Peyer's patch (tissue), 4 donors: ENCODE measurements at regions not wholly inside any gene's neighbourhood (a gene's known extent, or its start where the extent isn't known, plus 50 kb on each side); places are given as distances from the start of the nearest gene placed in this dataset.

Source experiments
- DNase-seq, 3 donors: peaks; one replicate each; pipeline ENCODE4 v3.0.0-alpha.2; 2017 to 2019
- H3K27ac ChIP-seq, 4 donors: fragments of 200-600 bp; sonication (generic); one replicate each; pipeline ENCODE4 v1.5.1; 2016 to 2019
- H3K27me3 ChIP-seq, 2 donors: fragments of 200-600 bp; sonication (generic); one replicate each; pipeline ENCODE4 v1.5.1; 2019
- H3K36me3 ChIP-seq, 3 donors: fragments of 200-600 bp; sonication (generic); one replicate each; pipeline ENCODE4 v1.5.1; 2016 to 2019
- H3K4me1 ChIP-seq, 4 donors: fragments of 200-600 bp; sonication (generic); one replicate each; pipeline ENCODE4 v1.5.1; 2016 to 2019
- H3K4me3 ChIP-seq, 4 donors: fragments of 200-600 bp; sonication (generic); 1 replicate in 3 of 4; 2 replicates in 1 of 4; pipeline ENCODE4 v1.5.1; 2016 to 2019; ENCODE audit warnings: mild to moderate bottlenecking in 1 of 4
- H3K9me3 ChIP-seq, 4 donors: fragments of 200-600 bp; sonication (generic); one replicate each; pipeline ENCODE4 v1.5.1; 2016 to 2019; ENCODE audit warnings: mild to moderate bottlenecking in 1 of 4
- CTCF ChIP-seq, 6 experiments: fragments of 450-650 bp in 4 of 6; fragments of 200-600 bp in 2 of 6; sonication (generic) in 1 of 6; IDR thresholded peaks; one replicate each; pipeline ENCODE4 v1.5.1; 2017 to 2019; ENCODE audit warnings: antibody characterized with exemption in 6 of 6, mild to moderate bottlenecking in 3 of 6, moderate library complexity in 1 of 6
- POLR2A ChIP-seq, 2 donors: fragments of 450-650 bp; IDR thresholded peaks; one replicate each; pipeline ENCODE4 v1.5.1; 2017; ENCODE audit warnings: antibody characterized with exemption in 2 of 2, mild to moderate bottlenecking in 2 of 2, moderate library complexity in 2 of 2

- H3K9me3 ChIP-seq = no peaks in the 10 kb centered on the region
- H3K27me3 ChIP-seq = no peaks in the 10 kb centered on the region
- no peaks in the 10 kb centered on the region for H3K36me3 ChIP-seq
- no peaks in the 10 kb centered on the region for H3K4me1 ChIP-seq
- TF ChIP-seq CTCF (IDR thresholded peaks at IDR 0.05) (no peak), POLR2A (IDR thresholded peaks at IDR 0.05) (no peak)
- H3K27ac ChIP-seq = no peak overlapping the region
- no peak overlapping the region for H3K4me3 ChIP-seq
- no peak for DNase-seq
These were observed 50.2 kb upstream of the LRP1B start for GRCh38 chr2:142180820-142181533.
